SK-N-SH (cell line): ENCODE measurements at regions not wholly inside any gene's neighbourhood (a gene's known extent, or its start where the extent isn't known, plus 50 kb on each side); places are given as distances from the start of the nearest gene placed in this dataset.

ENCODE experiments used
- EZH2phosphoT487 ChIP-seq: fragments of 200-600 bp; sonication (generic); IDR thresholded peaks from 2 replicates; pipeline ENCODE4 v1.6.1; 2017; ENCODE audit warnings: low read depth, mixed run types, mild to moderate bottlenecking, antibody characterized with exemption, moderate library complexity, borderline replicate concordance
- IRF3 ChIP-seq: fragments of 150-350 bp; IDR thresholded peaks from 2 replicates; pipeline ENCODE4 v1.6.1; 2016; ENCODE audit warnings: mild to moderate bottlenecking, low read depth, low read length
- NFIC ChIP-seq: IDR thresholded peaks from 2 replicates; pipeline ENCODE4 v1.4.0; 2012; ENCODE audit warnings: borderline replicate concordance
- RCOR1 ChIP-seq: fragments of 150-350 bp; IDR thresholded peaks from 2 replicates; pipeline ENCODE4 v1.6.1; 2017; ENCODE audit warnings: antibody characterized with exemption, low read length
- RFX5 ChIP-seq: IDR thresholded peaks from 2 replicates; pipeline ENCODE4 v1.6.1; 2012; ENCODE audit warnings: mild to moderate bottlenecking, improper control_type of control experiment, low read length
- TCF12 ChIP-seq: IDR thresholded peaks from 2 replicates; pipeline ENCODE4 v1.4.0; 2012

GRCh38 chr17:49918591-49918990 lies 50.4 kb upstream of the DLX4 start (continued):
- TF ChIP-seq EZH2phosphoT487 (no peak), RFX5 (no peak), TCF12 (no peak), IRF3 (no peak), RCOR1 (no peak), NFIC (no peak)
